ENCODE measurements at regions not wholly inside any gene's neighbourhood (a gene's known extent, or its start where the extent isn't known, plus 50 kb on each side); places are given as distances from the start of the nearest gene placed in this dataset.

DNA sequence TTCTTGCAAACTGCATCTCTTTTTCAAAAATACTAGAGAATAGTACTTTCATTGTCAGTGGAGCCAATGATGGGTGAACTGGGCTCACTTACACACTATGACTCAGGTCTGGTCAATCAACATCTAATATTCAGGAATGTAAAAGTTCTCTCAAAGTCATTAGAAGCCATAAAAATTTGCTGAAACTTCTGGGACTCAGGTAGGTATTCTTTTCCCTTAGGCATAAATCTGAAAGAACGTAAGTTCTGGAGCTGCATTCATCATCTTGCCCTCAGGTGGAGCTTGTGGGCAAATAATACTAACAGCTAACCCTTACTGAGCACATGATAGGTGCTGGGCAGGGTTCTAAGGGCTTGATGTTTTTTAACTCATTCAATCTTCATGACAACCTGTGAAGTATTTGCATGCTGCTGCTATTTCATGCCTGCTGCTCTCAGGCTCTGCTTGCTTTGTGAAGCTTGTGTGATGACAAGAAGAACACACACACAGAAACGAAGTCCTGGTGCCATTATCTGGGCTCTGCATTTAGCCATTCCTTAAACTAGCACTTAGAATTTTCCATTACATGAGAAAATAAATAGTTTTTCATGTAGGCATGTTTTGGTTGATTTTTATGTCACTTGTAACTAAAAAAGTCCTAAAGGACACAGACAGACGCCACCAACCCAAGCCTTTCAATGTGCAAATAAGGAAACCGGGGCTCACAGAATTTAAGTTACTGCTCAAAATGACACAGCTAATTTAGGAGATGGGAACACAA is 394.2 kb upstream of the LYPLAL1 start:
- Histone ChIP-seq H3K36me3 (ENCODE audit: insufficient read depth, low read length) (no peaks in the 10 kb centered on the region), H3K9ac (ENCODE audit: insufficient read length) (no peak overlapping the region), H3K9me3 (ENCODE audit: low read depth, low read length) (no peaks in the 10 kb centered on the region), H3K27ac (no peak overlapping the region), H3K4me3 (no peak overlapping the region)
- TF ChIP-seq FOXP2 (optimal IDR thresholded peaks at IDR 0.05; ENCODE audit: control extremely low read depth, extremely low read length, insufficient read depth) (no peak), EZH2 (IDR thresholded peaks at IDR 0.05) (no peak), POLR2AphosphoS5 (IDR thresholded peaks at IDR 0.05; ENCODE audit: borderline replicate concordance, low read depth, low read length) (no peak)
- DNase-seq (ENCODE audit: low read depth, low spot score): no peak

- TF ChIP-seq POLR2AphosphoS5 (IDR thresholded peaks at IDR 0.05; ENCODE audit: borderline replicate concordance, low read depth, low read length): no peak
- no peak for TF ChIP-seq FOXP2 (optimal IDR thresholded peaks at IDR 0.05; ENCODE audit: control extremely low read depth, extremely low read length, insufficient read depth)
- no peak for TF ChIP-seq EZH2 (IDR thresholded peaks at IDR 0.05)
- Histone ChIP-seq H3K4me3 (no peak overlapping the region), H3K9ac (ENCODE audit: insufficient read length) (no peak overlapping the region), H3K27ac (no peak overlapping the region), H3K36me3 (ENCODE audit: insufficient read depth, low read length) (no peaks in the 10 kb centered on the region), H3K9me3 (ENCODE audit: low read depth, low read length) (no peaks in the 10 kb centered on the region)
- DNase-seq (ENCODE audit: low read depth, low spot score): no peak
Observed at GRCh38 chr1:218783131-218783530, 390.5 kb upstream of the LYPLAL1 start.

DNA sequence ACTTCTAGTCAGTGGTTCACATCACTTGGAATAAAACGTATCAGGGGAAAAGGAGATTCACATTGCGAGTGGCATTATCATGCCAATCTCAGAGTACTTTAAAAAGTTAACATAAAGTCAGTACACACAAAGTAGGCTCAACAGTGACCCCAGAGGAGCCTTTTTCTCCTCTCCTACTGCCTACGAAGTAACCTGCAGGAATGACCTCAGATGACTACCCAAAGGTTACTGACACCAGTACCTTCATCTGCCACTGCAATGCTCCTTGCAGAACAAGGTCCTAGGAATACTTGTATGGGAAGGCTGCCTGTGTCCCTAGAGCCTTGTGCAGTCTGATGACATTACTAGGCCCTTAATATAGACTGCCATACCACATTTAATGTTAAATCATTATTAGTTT is 389.8 kb upstream of the LYPLAL1 start:
- TF ChIP-seq POLR2AphosphoS5 (IDR thresholded peaks at IDR 0.05; ENCODE audit: borderline replicate concordance, low read depth, low read length) (no peak), FOXP2 (optimal IDR thresholded peaks at IDR 0.05; ENCODE audit: control extremely low read depth, extremely low read length, insufficient read depth) (no peak), EZH2 (IDR thresholded peaks at IDR 0.05) (no peak)
- no peak for DNase-seq (ENCODE audit: low read depth, low spot score)
- no peaks in the 10 kb centered on the region for H3K9me3 ChIP-seq (ENCODE audit: low read depth, low read length)
- no peak overlapping the region for H3K4me3 ChIP-seq
- H3K27ac ChIP-seq: no peak overlapping the region
- H3K36me3 ChIP-seq (ENCODE audit: insufficient read depth, low read length): no peaks in the 10 kb centered on the region
- no peak overlapping the region for H3K9ac ChIP-seq (ENCODE audit: insufficient read length)

- no peaks in the 10 kb centered on the region for H3K36me3 ChIP-seq (ENCODE audit: insufficient read depth, low read length)
- TF ChIP-seq FOXP2 (optimal IDR thresholded peaks at IDR 0.05; ENCODE audit: control extremely low read depth, extremely low read length, insufficient read depth) (no peak), POLR2AphosphoS5 (IDR thresholded peaks at IDR 0.05; ENCODE audit: borderline replicate concordance, low read depth, low read length) (no peak), EZH2 (IDR thresholded peaks at IDR 0.05) (no peak)
- H3K4me3 ChIP-seq: no peak overlapping the region
- no peak overlapping the region for H3K27ac ChIP-seq
- no peak for DNase-seq (ENCODE audit: low read depth, low spot score)
- no peak overlapping the region for H3K9ac ChIP-seq (ENCODE audit: insufficient read length)
- no peaks in the 10 kb centered on the region for H3K9me3 ChIP-seq (ENCODE audit: low read depth, low read length)
Observed at GRCh38 chr1:218785928-218786327, 387.8 kb upstream of the LYPLAL1 start.

- DNase-seq (ENCODE audit: low read depth, low spot score): no peak
- no peaks in the 10 kb centered on the region for H3K36me3 ChIP-seq (ENCODE audit: insufficient read depth, low read length)
- no peak overlapping the region for H3K4me3 ChIP-seq
- TF ChIP-seq POLR2AphosphoS5 (IDR thresholded peaks at IDR 0.05; ENCODE audit: borderline replicate concordance, low read depth, low read length): no peak
- no peak for TF ChIP-seq EZH2 (IDR thresholded peaks at IDR 0.05)
- TF ChIP-seq FOXP2 (optimal IDR thresholded peaks at IDR 0.05; ENCODE audit: control extremely low read depth, extremely low read length, insufficient read depth): no peak
- no peak overlapping the region for H3K27ac ChIP-seq
- H3K9me3 ChIP-seq (ENCODE audit: low read depth, low read length): no peaks in the 10 kb centered on the region
- no peak overlapping the region for H3K9ac ChIP-seq (ENCODE audit: insufficient read length)
Observed at GRCh38 chr1:218787826-218788225, 385.9 kb upstream of the LYPLAL1 start.

DNA sequence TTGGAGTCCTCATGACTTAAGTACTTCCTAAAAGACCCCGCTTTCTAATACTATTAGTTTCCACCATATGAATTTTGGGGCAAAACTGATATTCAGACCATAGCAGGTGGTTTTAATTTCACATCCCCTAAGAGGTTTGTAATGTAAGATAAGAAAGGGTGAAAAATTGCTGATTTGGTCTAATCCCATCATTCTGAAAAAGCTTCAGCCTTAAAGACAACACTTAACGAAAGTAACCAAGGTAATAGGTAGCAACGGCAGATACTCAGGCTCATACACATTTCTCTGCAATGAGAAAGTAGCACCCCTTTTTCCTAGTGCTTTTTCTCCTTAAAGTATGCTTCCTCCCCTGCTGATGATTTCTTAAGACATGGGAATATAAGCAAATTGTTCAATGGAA is 376.9 kb upstream of the LYPLAL1 start:
- no peak for TF ChIP-seq POLR2AphosphoS5 (IDR thresholded peaks at IDR 0.05; ENCODE audit: borderline replicate concordance, low read depth, low read length)
- TF ChIP-seq FOXP2 (optimal IDR thresholded peaks at IDR 0.05; ENCODE audit: control extremely low read depth, extremely low read length, insufficient read depth): no peak
- H3K4me3 ChIP-seq: no peak overlapping the region
- H3K9ac ChIP-seq (ENCODE audit: insufficient read length): no peak overlapping the region
- no peaks in the 10 kb centered on the region for H3K36me3 ChIP-seq (ENCODE audit: insufficient read depth, low read length)
- no peak for DNase-seq (ENCODE audit: low read depth, low spot score)
- no peak overlapping the region for H3K27ac ChIP-seq
- H3K9me3 ChIP-seq (ENCODE audit: low read depth, low read length): no peaks in the 10 kb centered on the region

GRCh38 chr1:218802799-218803198 is 370.9 kb upstream of the LYPLAL1 start:
- TF ChIP-seq FOXP2 (optimal IDR thresholded peaks at IDR 0.05; ENCODE audit: control extremely low read depth, extremely low read length, insufficient read depth) (no peak), POLR2AphosphoS5 (IDR thresholded peaks at IDR 0.05; ENCODE audit: borderline replicate concordance, low read depth, low read length) (no peak), EZH2 (IDR thresholded peaks at IDR 0.05) (no peak)
- Histone ChIP-seq H3K9me3 (ENCODE audit: low read depth, low read length) (no peaks in the 10 kb centered on the region), H3K27ac (no peak overlapping the region), H3K36me3 (ENCODE audit: insufficient read depth, low read length) (no peaks in the 10 kb centered on the region), H3K4me3 (no peak overlapping the region), H3K9ac (ENCODE audit: insufficient read length) (no peak overlapping the region)
- DNase-seq (ENCODE audit: low read depth, low spot score): no peak

GRCh38 chr1:218803351-218803997 is 370.2 kb upstream of the LYPLAL1 start:
- Histone ChIP-seq H3K36me3 (ENCODE audit: insufficient read depth, low read length) (no peaks in the 10 kb centered on the region), H3K27ac (no peak overlapping the region), H3K9ac (ENCODE audit: insufficient read length) (no peak overlapping the region), H3K9me3 (ENCODE audit: low read depth, low read length) (no peaks in the 10 kb centered on the region), H3K4me3 (no peak overlapping the region)
- no peak for TF ChIP-seq POLR2AphosphoS5 (IDR thresholded peaks at IDR 0.05; ENCODE audit: borderline replicate concordance, low read depth, low read length)
- TF ChIP-seq FOXP2 (optimal IDR thresholded peaks at IDR 0.05; ENCODE audit: control extremely low read depth, extremely low read length, insufficient read depth): no peak
- no peak for TF ChIP-seq EZH2 (IDR thresholded peaks at IDR 0.05)
- no peak for DNase-seq (ENCODE audit: low read depth, low spot score)
